T-helper 17 cell (primary cell): ENCODE measurements at regions not wholly inside any gene's neighbourhood (a gene's known extent, or its start where the extent isn't known, plus 50 kb on each side); places are given as distances from the start of the nearest gene placed in this dataset.

Experiments
- ATAC-seq: fragments of 150-1000 bp; cut with Tn5 transposase; 2 replicates; pipeline ENCODE4 v1.10.0; 2021; ENCODE audit warnings: mild to moderate bottlenecking, moderate library complexity
- DNase-seq, 3 donors: peaks; one replicate each; pipeline versions ENCODE4 v3.0.0 to v3.0.0-alpha.2; 2020 to 2021
- H3K9me3 ChIP-seq: one replicate; pipeline ENCODE4 v1.7.0; 2013; ENCODE audit warnings: low read length, mild to moderate bottlenecking; ENCODE audit not compliant: control insufficient read depth, poor library complexity, severe bottlenecking
- H3K27ac Mint-ChIP-seq: one replicate; pipeline ENCODE4 v1.8.0; 2022; ENCODE audit warnings: mild to moderate bottlenecking, moderate library complexity, mixed read lengths
- H3K27me3 Mint-ChIP-seq: one replicate; pipeline ENCODE4 v1.8.0; 2022; ENCODE audit warnings: mixed read lengths
- H3K36me3 Mint-ChIP-seq: one replicate; pipeline ENCODE4 v1.8.0; 2022; ENCODE audit warnings: low read depth, mixed read lengths
- H3K4me1 Mint-ChIP-seq: one replicate; pipeline ENCODE4 v1.8.0; 2022; ENCODE audit warnings: mild to moderate bottlenecking, mixed read lengths
- H3K4me3 Mint-ChIP-seq: one replicate; pipeline ENCODE4 v1.8.0; 2022; ENCODE audit warnings: mild to moderate bottlenecking, moderate library complexity, mixed read lengths

GRCh38 chr15:81498294-81498693 is 124.3 kb upstream of the TMC3 start:
- no peak for DNase-seq
- Mint-ChIP-seq H3K4me1 (no peaks in the 10 kb centered on the region), H3K36me3 (no peaks in the 10 kb centered on the region), H3K4me3 (no peak overlapping the region), H3K27ac (no peak overlapping the region), H3K27me3 (peaks cover 53% of the 10 kb centered on the region)
- ATAC-seq, result no peak
- H3K9me3 ChIP-seq, result no peaks in the 10 kb centered on the region

- DNase-seq (no peak), ATAC-seq (no peak)
- no peaks in the 10 kb centered on the region for H3K4me1 Mint-ChIP-seq
- no peaks in the 10 kb centered on the region for H3K9me3 ChIP-seq
- no peak overlapping the region for H3K27ac Mint-ChIP-seq
- no peak overlapping the region for H3K4me3 Mint-ChIP-seq
- peaks cover 58% of the 10 kb centered on the region for H3K27me3 Mint-ChIP-seq
- H3K36me3 Mint-ChIP-seq, result no peaks in the 10 kb centered on the region
These were observed 123.2 kb upstream of the TMC3 start for GRCh38 chr15:81497238-81497637.

GRCh38 chr15:81495780-81496467 is 121.9 kb upstream of the TMC3 start:
- Mint-ChIP-seq H3K27ac (no peak overlapping the region), H3K36me3 (no peaks in the 10 kb centered on the region), H3K4me3 (no peak overlapping the region), H3K27me3 (peaks cover 60% of the 10 kb centered on the region), H3K4me1 (no peaks in the 10 kb centered on the region)
- H3K9me3 ChIP-seq, result no peaks in the 10 kb centered on the region
- ATAC-seq (no peak), DNase-seq (no peak)

GRCh38 chr15:81492969-81493645 is 119.1 kb upstream of the TMC3 start:
- Mint-ChIP-seq H3K4me1 (no peaks in the 10 kb centered on the region), H3K27me3 (peaks cover 65% of the 10 kb centered on the region), H3K4me3 (no peak overlapping the region), H3K36me3 (no peaks in the 10 kb centered on the region), H3K27ac (no peak overlapping the region)
- no peak for DNase-seq
- ATAC-seq, result no peak
- H3K9me3 ChIP-seq, result no peaks in the 10 kb centered on the region

- Mint-ChIP-seq H3K4me3 (no peak overlapping the region), H3K27ac (no peak overlapping the region)
- H3K9me3 ChIP-seq, result no peaks in the 10 kb centered on the region
These were observed 118.4 kb upstream of the TMC3 start for GRCh38 chr15:81492331-81492968.

GRCh38 chr15:81491414-81492096 is 117.5 kb upstream of the TMC3 start:
- Mint-ChIP-seq H3K4me1 (no peaks in the 10 kb centered on the region), H3K27me3 (peaks cover 69% of the 10 kb centered on the region), H3K27ac (no peak overlapping the region), H3K36me3 (no peaks in the 10 kb centered on the region), H3K4me3 (no peak overlapping the region)
- ATAC-seq (no peak), DNase-seq (no peak)
- H3K9me3 ChIP-seq, result no peaks in the 10 kb centered on the region

More at GRCh38 chr15:81492331-81492968, 118.4 kb upstream of the TMC3 start:
- ATAC-seq, result no peak
- no peaks in the 10 kb centered on the region for H3K36me3 Mint-ChIP-seq
- H3K27me3 Mint-ChIP-seq, result peaks cover 65% of the 10 kb centered on the region
- DNase-seq, result no peak
- H3K4me1 Mint-ChIP-seq, result no peaks in the 10 kb centered on the region

GRCh38 chr15:81485806-81486205 is 111.8 kb upstream of the TMC3 start:
- peaks cover 2% of the 10 kb centered on the region for H3K4me1 Mint-ChIP-seq
- H3K4me3 Mint-ChIP-seq, result no peak overlapping the region
- no peaks in the 10 kb centered on the region for H3K9me3 ChIP-seq
- H3K36me3 Mint-ChIP-seq, result peaks cover 2% of the 10 kb centered on the region
- ATAC-seq, result no peak
- no peak for DNase-seq
- H3K27me3 Mint-ChIP-seq, result peaks cover 42% of the 10 kb centered on the region
- H3K27ac Mint-ChIP-seq, result no peak overlapping the region

GRCh38 chr15:81484086-81484955 is 110.3 kb upstream of the TMC3 start:
- Mint-ChIP-seq H3K27me3 (peaks cover 45% of the 10 kb centered on the region), H3K27ac (no peak overlapping the region), H3K4me3 (no peak overlapping the region), H3K4me1 (peaks cover 2% of the 10 kb centered on the region), H3K36me3 (peaks cover 2% of the 10 kb centered on the region)
- DNase-seq (no peak), ATAC-seq (no peak)
- no peaks in the 10 kb centered on the region for H3K9me3 ChIP-seq

- Mint-ChIP-seq H3K27me3 (peaks cover 37% of the 10 kb centered on the region), H3K27ac (no peak overlapping the region), H3K4me1 (peaks cover 2% of the 10 kb centered on the region), H3K4me3 (no peak overlapping the region), H3K36me3 (peaks cover 2% of the 10 kb centered on the region)
- DNase-seq, result no peak
- no peaks in the 10 kb centered on the region for H3K9me3 ChIP-seq
- ATAC-seq, result no peak
These were observed 109.5 kb upstream of the TMC3 start for GRCh38 chr15:81483496-81483895.

GRCh38 chr15:81481346-81481745 is 107.3 kb upstream of the TMC3 start:
- DNase-seq, result no peak
- H3K4me3 Mint-ChIP-seq, result no peak overlapping the region
- peaks cover 18% of the 10 kb centered on the region for H3K27me3 Mint-ChIP-seq
- H3K36me3 Mint-ChIP-seq, result peaks cover 2% of the 10 kb centered on the region
- H3K9me3 ChIP-seq, result no peaks in the 10 kb centered on the region
- peaks cover 2% of the 10 kb centered on the region for H3K4me1 Mint-ChIP-seq
- H3K27ac Mint-ChIP-seq, result no peak overlapping the region
- no peak for ATAC-seq

- Mint-ChIP-seq H3K27me3 (peaks cover 16% of the 10 kb centered on the region), H3K4me1 (peaks cover 2% of the 10 kb centered on the region), H3K27ac (no peak overlapping the region), H3K36me3 (peaks cover 2% of the 10 kb centered on the region), H3K4me3 (peak overlapping the region; percentile 62)
- ATAC-seq (peak; percentile 67), DNase-seq (no peak)
- H3K9me3 ChIP-seq, result no peaks in the 10 kb centered on the region
These were observed 106.6 kb upstream of the TMC3 start for GRCh38 chr15:81480645-81481053.

GRCh38 chr15:81478354-81478753 is 104.3 kb upstream of the TMC3 start:
- DNase-seq (no peak), ATAC-seq (no peak)
- H3K27me3 Mint-ChIP-seq, result peaks cover 25% of the 10 kb centered on the region
- H3K4me3 Mint-ChIP-seq, result no peak overlapping the region
- H3K27ac Mint-ChIP-seq, result no peak overlapping the region
- H3K9me3 ChIP-seq, result no peaks in the 10 kb centered on the region
- peaks cover 2% of the 10 kb centered on the region for H3K36me3 Mint-ChIP-seq
- H3K4me1 Mint-ChIP-seq, result peaks cover 2% of the 10 kb centered on the region
